OCI-LY3 (cell line): ENCODE measurements at regions not wholly inside any gene's neighbourhood (a gene's known extent, or its start where the extent isn't known, plus 50 kb on each side); places are given as distances from the start of the nearest gene placed in this dataset.

Experiments used
- EZH2phosphoT487 ChIP-seq: fragments of 200-600 bp; shearing (Covaris generic); IDR thresholded peaks from 2 replicates; pipeline ENCODE4 v1.6.1; 2018; ENCODE audit warnings: antibody characterized with exemption, mixed run types, low read depth
- TF ChIP-seq, protein P1 (sequence below): fragments of 200-600, 300-600 bp; sonication (generic); IDR thresholded peaks from 2 replicates; pipeline ENCODE4 v1.5.1; 2014; ENCODE audit warnings: antibody characterized with exemption, low read length, low read depth

DNA sequence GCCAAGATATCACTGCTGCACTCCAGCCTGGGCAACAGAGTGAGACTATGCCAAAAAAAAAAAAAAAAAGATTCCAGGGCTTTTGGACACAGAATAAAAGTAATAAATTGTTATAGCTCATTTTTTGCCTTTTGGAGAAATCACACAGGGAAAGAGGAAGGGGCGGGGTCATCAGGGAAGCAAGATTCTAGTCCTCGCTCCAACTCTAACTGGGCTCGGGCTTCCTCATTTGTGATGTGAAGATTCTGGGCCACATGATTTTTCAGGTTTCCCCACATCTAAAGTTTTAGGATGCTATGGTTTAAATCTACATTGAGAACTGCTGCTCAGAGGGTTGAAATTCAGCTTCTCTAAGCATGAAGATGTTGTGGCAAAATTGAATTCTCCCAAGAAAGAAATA is 179.3 kb upstream of the PLXNA2 start:
- no peak for TF ChIP-seq EZH2phosphoT487
- TF ChIP-seq, protein P1, sequence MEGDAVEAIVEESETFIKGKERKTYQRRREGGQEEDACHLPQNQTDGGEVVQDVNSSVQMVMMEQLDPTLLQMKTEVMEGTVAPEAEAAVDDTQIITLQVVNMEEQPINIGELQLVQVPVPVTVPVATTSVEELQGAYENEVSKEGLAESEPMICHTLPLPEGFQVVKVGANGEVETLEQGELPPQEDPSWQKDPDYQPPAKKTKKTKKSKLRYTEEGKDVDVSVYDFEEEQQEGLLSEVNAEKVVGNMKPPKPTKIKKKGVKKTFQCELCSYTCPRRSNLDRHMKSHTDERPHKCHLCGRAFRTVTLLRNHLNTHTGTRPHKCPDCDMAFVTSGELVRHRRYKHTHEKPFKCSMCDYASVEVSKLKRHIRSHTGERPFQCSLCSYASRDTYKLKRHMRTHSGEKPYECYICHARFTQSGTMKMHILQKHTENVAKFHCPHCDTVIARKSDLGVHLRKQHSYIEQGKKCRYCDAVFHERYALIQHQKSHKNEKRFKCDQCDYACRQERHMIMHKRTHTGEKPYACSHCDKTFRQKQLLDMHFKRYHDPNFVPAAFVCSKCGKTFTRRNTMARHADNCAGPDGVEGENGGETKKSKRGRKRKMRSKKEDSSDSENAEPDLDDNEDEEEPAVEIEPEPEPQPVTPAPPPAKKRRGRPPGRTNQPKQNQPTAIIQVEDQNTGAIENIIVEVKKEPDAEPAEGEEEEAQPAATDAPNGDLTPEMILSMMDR, result no peak
